Nephron (organoid): ENCODE measurements at regions not wholly inside any gene's neighbourhood (a gene's known extent, or its start where the extent isn't known, plus 50 kb on each side); places are given as distances from the start of the nearest gene placed in this dataset.

ENCODE experiments used
- H3K27ac Mint-ChIP-seq, 3 experiments: 2 replicates each; pipeline ENCODE4 v1.8.0; 2020; ENCODE audit warnings: mixed read lengths in 3 of 3, mild to moderate bottlenecking in 2 of 3, moderate library complexity in 1 of 3
- H3K27me3 Mint-ChIP-seq: 2 replicates; pipeline ENCODE4 v1.8.0; 2021; ENCODE audit warnings: low read depth, mild to moderate bottlenecking, moderate library complexity, mixed read lengths
- H3K36me3 Mint-ChIP-seq: 2 replicates; pipeline ENCODE4 v1.8.0; 2020; ENCODE audit warnings: low read depth, mixed read lengths
- H3K4me1 Mint-ChIP-seq: 2 replicates; pipeline ENCODE4 v1.8.0; 2020; ENCODE audit warnings: mixed read lengths
- H3K4me3 Mint-ChIP-seq, 3 experiments: 2 replicates each; pipeline ENCODE4 v1.8.0; 2020; ENCODE audit warnings: mild to moderate bottlenecking in 3 of 3, mixed read lengths in 3 of 3, moderate library complexity in 2 of 3
- H3K9me3 Mint-ChIP-seq: 2 replicates; pipeline ENCODE4 v1.8.0; 2020; ENCODE audit warnings: mixed read lengths
- CTCF ChIP-seq, 3 experiments: fragments of 200-600 bp; sonication (generic); IDR thresholded peaks; one replicate each; pipeline ENCODE4 v1.5.0; 2021; ENCODE audit warnings: antibody characterized with exemption in 3 of 3; ENCODE audit not compliant: unreplicated experiment in 3 of 3

GRCh38 chr19:28307963-28308362 lies 905.0 kb downstream of the UQCRFS1 start:
- Mint-ChIP-seq H3K27ac (no peak overlapping the region), H3K4me3 (no peak overlapping the region), H3K27me3 (peaks cover 9% of the 10 kb centered on the region)

DNA sequence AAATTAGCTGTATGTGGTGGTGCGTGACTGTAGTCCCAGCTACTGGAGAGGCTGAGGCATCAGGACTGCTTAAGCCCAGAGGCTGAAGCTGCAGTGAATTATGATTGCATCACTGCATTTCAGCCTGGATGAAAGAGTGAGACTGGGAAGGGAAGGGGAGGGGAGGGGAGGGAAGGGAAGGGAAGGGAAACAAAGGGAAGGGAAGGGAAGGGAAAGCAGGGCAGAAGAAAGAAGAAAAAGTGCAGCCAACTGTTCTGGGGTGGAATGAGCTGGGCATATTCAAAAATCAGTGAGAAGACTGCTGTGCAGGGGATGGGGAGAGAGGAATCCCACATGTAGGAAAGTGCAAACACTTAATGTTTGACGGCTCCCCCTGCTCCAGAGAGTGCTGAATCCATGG lies 905.5 kb downstream of the UQCRFS1 start:
- H3K4me3 Mint-ChIP-seq: no peak overlapping the region
- H3K27me3 Mint-ChIP-seq: peaks cover 9% of the 10 kb centered on the region
- TF ChIP-seq CTCF (IDR thresholded peaks at IDR 0.05; ENCODE audit: unreplicated experiment in 3 of 3): no peak
- H3K36me3 Mint-ChIP-seq: no peaks in the 10 kb centered on the region
- H3K9me3 Mint-ChIP-seq: no peaks in the 10 kb centered on the region
- H3K4me1 Mint-ChIP-seq: peaks cover 14% of the 10 kb centered on the region
- no peak overlapping the region for H3K27ac Mint-ChIP-seq

More at GRCh38 chr19:28307963-28308362, 905.0 kb downstream of the UQCRFS1 start:
- no peaks in the 10 kb centered on the region for H3K36me3 Mint-ChIP-seq
- peaks cover 16% of the 10 kb centered on the region for H3K4me1 Mint-ChIP-seq
- H3K9me3 Mint-ChIP-seq: no peaks in the 10 kb centered on the region
- no peak for TF ChIP-seq CTCF (IDR thresholded peaks at IDR 0.05; ENCODE audit: unreplicated experiment in 3 of 3)

- Mint-ChIP-seq H3K4me3 (no peak overlapping the region), H3K27ac (no peak overlapping the region), H3K36me3 (no peaks in the 10 kb centered on the region), H3K9me3 (no peaks in the 10 kb centered on the region), H3K27me3 (peaks cover 9% of the 10 kb centered on the region), H3K4me1 (peaks cover 16% of the 10 kb centered on the region)
- no peak for TF ChIP-seq CTCF (IDR thresholded peaks at IDR 0.05; ENCODE audit: unreplicated experiment in 3 of 3)
These were observed 907.4 kb downstream of the UQCRFS1 start for GRCh38 chr19:28305513-28305912.

DNA sequence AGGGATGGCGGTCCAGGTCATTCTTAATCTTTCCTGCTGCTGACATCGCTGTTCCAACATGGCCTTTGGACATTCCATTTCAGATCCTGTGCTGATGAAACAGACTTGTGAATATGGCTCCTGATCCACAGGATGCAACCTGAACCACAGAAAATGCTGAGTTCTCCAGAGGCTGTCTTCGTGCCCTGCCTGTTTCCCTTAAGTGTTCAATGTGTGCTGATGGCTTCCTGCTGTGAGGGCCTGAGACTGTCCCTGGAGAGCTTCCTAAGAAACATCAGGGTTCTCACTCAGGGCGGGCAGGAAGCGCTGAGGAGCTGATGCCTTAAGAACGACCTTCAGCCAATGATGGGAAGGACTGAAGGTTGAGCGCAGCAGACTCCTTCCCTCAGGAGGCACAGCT lies 909.4 kb downstream of the UQCRFS1 start:
- H3K9me3 Mint-ChIP-seq: no peaks in the 10 kb centered on the region
- peaks cover 30% of the 10 kb centered on the region for H3K4me1 Mint-ChIP-seq
- no peaks in the 10 kb centered on the region for H3K36me3 Mint-ChIP-seq
- no peak for TF ChIP-seq CTCF (IDR thresholded peaks at IDR 0.05; ENCODE audit: unreplicated experiment in 3 of 3)
- peaks cover 15% of the 10 kb centered on the region for H3K27me3 Mint-ChIP-seq
- H3K27ac Mint-ChIP-seq: no peak overlapping the region
- H3K4me3 Mint-ChIP-seq: no peak overlapping the region

GRCh38 chr19:28301961-28302360 lies 911.0 kb downstream of the UQCRFS1 start:
- TF ChIP-seq CTCF (IDR thresholded peaks at IDR 0.05; ENCODE audit: unreplicated experiment in 3 of 3): no peak
- Mint-ChIP-seq H3K9me3 (no peaks in the 10 kb centered on the region), H3K36me3 (no peaks in the 10 kb centered on the region), H3K27me3 (peaks cover 16% of the 10 kb centered on the region), H3K4me3 (no peak overlapping the region), H3K4me1 (peaks cover 29% of the 10 kb centered on the region), H3K27ac (peak overlapping the region; percentile 38 to 74 (median 52))

DNA sequence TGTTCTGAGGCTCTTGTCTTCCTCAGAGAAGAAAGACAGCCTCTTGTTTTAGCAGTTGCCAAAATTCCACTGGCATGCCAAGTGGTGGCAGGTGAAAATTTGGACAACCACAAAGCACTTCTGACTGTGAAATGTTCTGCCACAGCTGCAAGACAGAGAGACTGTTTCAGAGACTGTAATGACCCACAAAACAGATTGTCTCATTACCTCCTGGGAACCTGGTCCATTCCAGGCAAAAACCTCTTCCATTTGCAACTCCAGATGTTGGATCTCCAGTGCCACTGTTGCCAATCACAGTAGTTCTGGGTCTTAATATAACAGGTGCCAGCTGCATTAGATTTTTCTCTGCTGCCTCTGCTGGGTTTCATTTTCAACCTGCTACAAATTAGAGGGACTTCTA lies 911.5 kb downstream of the UQCRFS1 start:
- H3K4me1 Mint-ChIP-seq: peaks cover 29% of the 10 kb centered on the region
- peak overlapping the region; percentile 38 to 57 (median 52) for H3K27ac Mint-ChIP-seq
- no peaks in the 10 kb centered on the region for H3K9me3 Mint-ChIP-seq

More for the DNA sequence above, 911.5 kb downstream of the UQCRFS1 start:
- Mint-ChIP-seq H3K36me3 (no peaks in the 10 kb centered on the region), H3K27me3 (peaks cover 19% of the 10 kb centered on the region), H3K4me3 (no peak overlapping the region)
- TF ChIP-seq CTCF (IDR thresholded peaks at IDR 0.05; ENCODE audit: unreplicated experiment in 3 of 3): no peak
